IPS-15b (cell line): ENCODE measurements at regions not wholly inside any gene's neighbourhood (a gene's known extent, or its start where the extent isn't known, plus 50 kb on each side); places are given as distances from the start of the nearest gene placed in this dataset.
"Not testable (repeated sequence)": the region's sequence is repeated elsewhere in the genome, so short reads cannot be mapped to it uniquely, and the experiment has no call there.

Experiments
- H3K27me3 ChIP-seq: one replicate; pipeline ENCODE4 v1.6.1; 2013; ENCODE audit warnings: low read length; ENCODE audit not compliant: control insufficient read depth, insufficient read depth
- H3K36me3 ChIP-seq: one replicate; pipeline ENCODE4 v1.6.1; 2013; ENCODE audit warnings: low read length; ENCODE audit not compliant: control insufficient read depth, insufficient read depth
- H3K4me1 ChIP-seq: one replicate; pipeline ENCODE4 v1.6.1; 2013; ENCODE audit warnings: mild to moderate bottlenecking, low read length; ENCODE audit not compliant: control insufficient read depth, insufficient read depth
- H3K4me3 ChIP-seq: one replicate; pipeline ENCODE4 v1.5.1; 2013; ENCODE audit warnings: low read depth, low read length
- H3K9ac ChIP-seq: one replicate; pipeline ENCODE4 v1.6.1; 2013; ENCODE audit warnings: low read depth, mild to moderate bottlenecking, low read length
- H3K9me3 ChIP-seq: one replicate; pipeline ENCODE4 v1.6.1; 2013; ENCODE audit warnings: mild to moderate bottlenecking, low read length; ENCODE audit not compliant: control insufficient read depth, insufficient read depth

GRCh38 chr17:14585099-14585498 lies 284.2 kb downstream of the HS3ST3B1 start:
- Histone ChIP-seq H3K9ac (no peak overlapping the region), H3K9me3 (no peaks in the 10 kb centered on the region)

GRCh38 chr17:14582996-14583395 lies 282.1 kb downstream of the HS3ST3B1 start:
- no peaks in the 10 kb centered on the region for H3K27me3 ChIP-seq
- H3K9ac ChIP-seq, result no peak overlapping the region
- no peak overlapping the region for H3K4me3 ChIP-seq
- H3K36me3 ChIP-seq, result no peaks in the 10 kb centered on the region
- H3K4me1 ChIP-seq, result peaks cover 15% of the 10 kb centered on the region
- H3K9me3 ChIP-seq, result no peaks in the 10 kb centered on the region

More at GRCh38 chr17:14585099-14585498, 284.2 kb downstream of the HS3ST3B1 start:
- Histone ChIP-seq H3K36me3 (no peaks in the 10 kb centered on the region), H3K27me3 (no peaks in the 10 kb centered on the region), H3K4me1 (peaks cover 8% of the 10 kb centered on the region), H3K4me3 (no peak overlapping the region)

DNA sequence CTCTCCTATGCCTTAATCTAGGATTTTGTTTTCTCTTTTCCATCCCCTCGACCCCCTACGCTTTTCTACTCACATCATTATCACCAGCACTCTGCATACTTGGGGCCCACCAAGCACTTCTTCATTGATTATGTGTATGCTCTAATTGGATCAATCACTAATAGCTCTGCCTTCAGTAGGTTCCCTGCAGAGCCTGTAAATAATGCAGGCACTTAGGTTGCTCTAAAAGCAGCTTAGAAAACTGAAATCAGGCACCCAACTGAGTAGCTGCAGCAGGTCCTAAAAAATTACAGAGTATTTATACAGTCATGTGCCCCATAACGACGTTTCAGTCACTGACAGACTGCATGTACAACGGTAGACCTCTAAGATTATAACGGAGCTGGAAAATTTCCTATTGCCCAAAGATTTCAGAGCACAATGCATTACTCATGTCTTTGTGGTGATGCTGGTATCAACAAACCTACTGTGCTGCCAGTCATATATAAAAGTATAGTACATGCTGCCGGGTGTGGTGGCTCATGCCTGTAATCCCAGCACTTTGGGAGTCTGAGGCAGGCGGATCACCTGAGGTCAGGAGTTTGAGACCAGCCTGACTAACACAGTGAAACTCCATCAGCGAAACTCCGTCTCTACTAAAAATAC lies 280.4 kb downstream of the HS3ST3B1 start:
- Histone ChIP-seq H3K4me1 (peaks cover 15% of the 10 kb centered on the region), H3K9ac (no peak overlapping the region), H3K9me3 (no peaks in the 10 kb centered on the region), H3K36me3 (no peaks in the 10 kb centered on the region), H3K4me3 (no peak overlapping the region), H3K27me3 (no peaks in the 10 kb centered on the region)

DNA sequence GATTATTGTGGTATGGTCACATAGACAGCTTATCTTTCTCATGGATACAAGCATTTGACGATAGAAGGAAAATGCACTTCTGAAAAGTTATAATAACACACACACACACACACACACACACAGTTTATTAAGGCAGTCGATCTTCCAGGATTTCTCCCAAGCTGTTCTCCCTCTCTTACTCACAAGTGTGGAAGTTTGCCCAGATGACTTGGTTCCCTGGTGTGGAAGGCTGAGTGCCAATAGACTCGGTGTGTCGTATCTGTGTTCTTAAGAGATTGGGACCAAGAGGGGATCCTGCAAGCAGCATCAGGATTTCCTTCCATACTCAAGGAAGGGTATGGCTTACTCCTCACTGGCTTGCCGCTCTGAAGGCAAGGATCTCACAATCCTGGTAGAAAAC lies 279.6 kb downstream of the HS3ST3B1 start:
- Histone ChIP-seq H3K27me3 (no peaks in the 10 kb centered on the region), H3K9ac (no peak overlapping the region), H3K9me3 (no peaks in the 10 kb centered on the region), H3K4me3 (no peak overlapping the region), H3K4me1 (peaks cover 15% of the 10 kb centered on the region), H3K36me3 (no peaks in the 10 kb centered on the region)

DNA sequence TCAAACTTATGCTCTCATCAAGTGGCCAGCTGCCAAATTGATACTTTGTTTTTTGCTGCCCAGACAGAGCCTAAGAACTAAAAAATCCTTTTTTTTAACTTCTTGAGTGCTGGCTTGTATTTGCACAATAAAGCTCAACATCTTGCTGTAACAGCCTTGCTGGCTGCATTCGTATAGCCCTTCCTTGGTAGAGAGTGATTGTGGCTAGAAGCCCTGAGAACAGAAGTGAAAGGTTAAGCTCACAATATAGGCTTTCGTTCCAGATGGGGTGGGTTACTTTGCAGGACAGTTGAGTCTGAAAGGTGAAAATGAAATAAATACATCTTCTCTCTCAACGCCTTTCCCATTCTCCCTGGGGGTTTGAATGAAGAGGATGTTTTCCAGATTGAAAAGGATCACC lies 278.8 kb downstream of the HS3ST3B1 start:
- no peaks in the 10 kb centered on the region for H3K27me3 ChIP-seq
- H3K36me3 ChIP-seq, result no peaks in the 10 kb centered on the region
- peaks cover 15% of the 10 kb centered on the region for H3K4me1 ChIP-seq
- H3K9ac ChIP-seq, result no peak overlapping the region
- no peaks in the 10 kb centered on the region for H3K9me3 ChIP-seq
- H3K4me3 ChIP-seq, result no peak overlapping the region

GRCh38 chr17:14575471-14575953 lies 274.6 kb downstream of the HS3ST3B1 start:
- Histone ChIP-seq H3K4me1 (peaks cover 9% of the 10 kb centered on the region), H3K27me3 (no peaks in the 10 kb centered on the region), H3K9ac (no peak overlapping the region), H3K36me3 (no peaks in the 10 kb centered on the region), H3K9me3 (no peaks in the 10 kb centered on the region), H3K4me3 (no peak overlapping the region)

- not testable (repeated sequence) for H3K4me1 ChIP-seq
Measured at GRCh38 chr17:14560325-14560724, 259.4 kb downstream of the HS3ST3B1 start.

DNA sequence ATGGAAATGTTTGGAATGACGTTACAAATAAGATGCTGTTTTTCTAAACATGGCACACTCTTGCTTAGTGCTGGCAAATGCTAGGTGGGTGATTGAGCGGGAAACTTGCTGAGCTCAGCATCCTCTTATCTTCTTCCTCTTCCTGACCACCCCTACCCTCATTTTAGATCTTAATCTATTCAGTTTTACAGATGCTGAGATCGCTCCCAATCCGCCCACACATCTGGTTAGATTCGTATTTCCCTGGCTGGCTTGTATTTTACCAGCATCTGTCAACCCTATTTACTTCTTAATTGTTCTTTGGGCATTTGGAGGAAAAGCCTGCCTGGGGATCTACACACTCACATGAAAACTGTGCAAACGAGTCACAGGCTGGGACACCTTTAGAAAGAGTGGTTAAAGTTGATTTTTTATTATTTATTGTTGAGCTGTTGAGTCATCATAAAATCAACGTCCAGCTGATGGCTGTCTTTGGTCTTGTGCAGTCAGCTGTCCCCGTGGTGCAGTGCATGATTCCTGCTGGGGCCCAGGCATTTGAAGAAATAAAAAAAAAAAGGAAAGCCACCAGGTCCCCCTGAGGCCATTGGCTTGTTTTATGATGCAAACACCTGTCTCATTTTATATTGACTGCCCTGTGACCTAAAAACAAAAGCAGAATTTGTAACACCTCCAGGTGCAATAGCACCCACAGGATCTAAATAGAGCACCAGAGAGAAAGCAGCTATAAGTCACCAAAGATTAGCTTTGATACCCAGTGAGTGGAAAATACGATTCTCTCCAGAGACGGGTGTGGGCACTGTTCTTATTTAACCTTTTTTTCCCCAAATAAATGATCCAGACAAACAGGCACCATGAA lies 258.6 kb downstream of the HS3ST3B1 start:
- no peak overlapping the region for H3K4me3 ChIP-seq
- peaks cover 2% of the 10 kb centered on the region for H3K27me3 ChIP-seq
- H3K4me1 ChIP-seq, result peaks cover 8% of the 10 kb centered on the region
- no peaks in the 10 kb centered on the region for H3K9me3 ChIP-seq
- H3K36me3 ChIP-seq, result no peaks in the 10 kb centered on the region
- no peak overlapping the region for H3K9ac ChIP-seq

More at GRCh38 chr17:14560325-14560724, 259.4 kb downstream of the HS3ST3B1 start:
- not testable (repeated sequence) for H3K9ac ChIP-seq, H3K9me3 ChIP-seq, H3K36me3 ChIP-seq, H3K27me3 ChIP-seq, H3K4me3 ChIP-seq

DNA sequence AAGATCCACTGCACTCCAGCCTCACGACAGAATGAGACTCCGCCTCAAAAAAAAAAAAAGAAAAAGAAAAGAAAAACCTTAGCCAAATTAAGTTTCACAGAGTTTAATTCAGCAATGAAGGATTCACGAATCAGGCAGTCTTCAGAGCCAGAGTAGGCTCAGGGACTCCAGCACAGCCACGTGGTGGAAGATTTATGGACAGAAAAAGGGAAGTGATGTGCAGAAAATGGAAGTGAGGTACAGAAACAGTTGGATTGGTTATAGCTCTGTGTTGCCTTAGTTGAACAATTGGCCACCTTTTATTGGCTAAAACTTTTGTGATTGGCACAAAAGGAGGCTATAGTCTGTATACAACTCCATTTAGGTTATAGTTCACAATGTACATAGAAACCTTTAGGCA lies 256.6 kb downstream of the HS3ST3B1 start:
- H3K9me3 ChIP-seq, result no peaks in the 10 kb centered on the region
- no peak overlapping the region for H3K9ac ChIP-seq
- no peak overlapping the region for H3K4me3 ChIP-seq

DNA sequence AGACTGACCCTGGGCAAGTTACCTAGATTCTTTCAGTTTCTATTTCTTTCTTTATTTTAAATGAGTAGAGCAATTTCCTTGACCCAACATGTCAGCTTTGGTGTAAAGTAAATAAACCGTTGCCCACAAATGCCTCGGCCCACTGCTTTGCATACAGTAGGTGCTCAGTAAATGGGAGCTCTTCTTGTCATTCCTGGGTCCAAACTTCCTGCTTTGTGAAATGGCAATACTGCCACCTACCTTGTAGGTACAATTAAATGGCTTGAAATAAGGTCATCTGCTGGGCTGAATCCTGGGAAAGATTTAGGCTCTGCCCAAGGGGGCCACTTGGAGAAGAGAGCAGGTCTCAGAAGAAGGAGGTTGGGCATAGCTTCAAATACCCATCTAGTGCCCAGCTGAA lies 253.0 kb downstream of the HS3ST3B1 start:
- no peaks in the 10 kb centered on the region for H3K9me3 ChIP-seq
- H3K9ac ChIP-seq, result no peak overlapping the region
- no peaks in the 10 kb centered on the region for H3K4me1 ChIP-seq
- H3K36me3 ChIP-seq, result no peaks in the 10 kb centered on the region
- H3K4me3 ChIP-seq, result no peak overlapping the region
- H3K27me3 ChIP-seq, result peaks cover 2% of the 10 kb centered on the region

More for the DNA sequence above, 256.6 kb downstream of the HS3ST3B1 start:
- H3K36me3 ChIP-seq, result no peaks in the 10 kb centered on the region
- H3K4me1 ChIP-seq, result peaks cover 8% of the 10 kb centered on the region
- peaks cover 2% of the 10 kb centered on the region for H3K27me3 ChIP-seq

DNA sequence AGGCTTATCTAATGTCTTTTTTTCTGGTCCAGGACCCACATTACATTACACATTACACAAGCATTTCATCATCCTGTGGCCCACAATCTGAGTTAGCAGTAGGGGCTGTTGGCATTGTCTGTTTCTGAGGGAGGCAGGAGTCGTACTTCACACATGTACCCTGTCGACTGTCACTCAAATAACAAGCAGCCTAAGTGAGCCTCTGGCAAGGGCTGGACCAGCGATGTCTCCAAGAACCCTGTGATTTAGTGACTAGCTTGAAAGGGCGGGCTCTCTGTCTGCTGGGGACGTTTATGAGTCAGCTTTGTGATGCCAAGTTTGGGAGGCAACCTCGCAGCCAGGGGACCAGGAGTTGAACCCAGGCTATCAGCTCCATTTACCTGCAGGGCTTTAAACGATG lies 251.4 kb downstream of the HS3ST3B1 start:
- Histone ChIP-seq H3K4me1 (no peaks in the 10 kb centered on the region), H3K36me3 (no peaks in the 10 kb centered on the region), H3K9ac (no peak overlapping the region), H3K9me3 (no peaks in the 10 kb centered on the region), H3K4me3 (no peak overlapping the region), H3K27me3 (peaks cover 2% of the 10 kb centered on the region)

DNA sequence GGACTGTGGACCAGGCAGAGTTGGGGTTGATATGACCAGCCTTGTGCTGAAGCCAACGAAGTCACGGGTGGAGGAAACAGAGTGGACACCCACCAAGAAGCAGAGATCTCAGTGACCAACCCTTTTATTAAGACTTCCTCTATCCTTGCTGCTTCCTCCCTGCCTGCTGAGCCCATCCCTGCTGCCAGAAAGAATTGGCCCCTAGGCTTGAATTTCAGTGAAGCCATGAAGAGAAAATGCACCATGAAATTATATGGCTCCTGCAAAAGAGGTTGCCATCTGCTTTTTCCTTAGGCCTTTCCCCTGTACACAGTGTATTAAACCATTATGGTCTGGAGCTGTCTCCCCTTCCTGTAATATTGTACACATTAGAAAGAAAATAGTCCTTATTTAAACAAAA lies 246.7 kb downstream of the HS3ST3B1 start:
- no peaks in the 10 kb centered on the region for H3K27me3 ChIP-seq
- no peaks in the 10 kb centered on the region for H3K9me3 ChIP-seq
- no peaks in the 10 kb centered on the region for H3K36me3 ChIP-seq
- peaks cover 3% of the 10 kb centered on the region for H3K4me1 ChIP-seq
- no peak overlapping the region for H3K4me3 ChIP-seq
- no peak overlapping the region for H3K9ac ChIP-seq
